ENCODE measurements at regions not wholly inside any gene's neighbourhood (a gene's known extent, or its start where the extent isn't known, plus 50 kb on each side); places are given as distances from the start of the nearest gene placed in this dataset.

GRCh38 chr1:29382851-29383745, 146.8 kb downstream of the PTPRU start:
- no peak for DNase-seq (ENCODE audit: low read depth in 4 of 4, low spot score in 1 of 4)

GRCh38 chr1:29381426-29381825, 145.1 kb downstream of the PTPRU start:
- no peak for DNase-seq (ENCODE audit: low read depth in 4 of 4, low spot score in 1 of 4)

GRCh38 chr1:29380532-29380931, 144.2 kb downstream of the PTPRU start:
- DNase-seq (ENCODE audit: low read depth in 4 of 4, low spot score in 1 of 4) = no peak

GRCh38 chr1:29379443-29380073, 143.2 kb downstream of the PTPRU start:
- DNase-seq (ENCODE audit: low read depth in 4 of 4, low spot score in 1 of 4) = no peak

Data from stimulated activated CD4-positive, alpha-beta T cell treated with anti-CD3 and anti-CD28 coated beads, Interleukin-1b, Interleukin-23, amount 100 ng/mL, for 24 hours (primary cell).